ENCODE measurements at regions not wholly inside any gene's neighbourhood (a gene's known extent, or its start where the extent isn't known, plus 50 kb on each side); places are given as distances from the start of the nearest gene placed in this dataset.

GRCh38 chr22:47625013-47625385 is 862.5 kb downstream of the TBC1D22A start:
- TF ChIP-seq POLR2A (IDR thresholded peaks at IDR 0.05; ENCODE audit: low read depth, low read length) = no peak
- TF ChIP-seq PAX5 (IDR thresholded peaks at IDR 0.05; ENCODE audit: insufficient read depth, low read length, severe bottlenecking) = no peak
- no peak for TF ChIP-seq SPI1 (IDR thresholded peaks at IDR 0.05; ENCODE audit: low read depth, low read length)
- no peak for TF ChIP-seq POU2F2 (IDR thresholded peaks at IDR 0.05; ENCODE audit: low read depth, low read length)
- TF ChIP-seq POLR2AphosphoS5 (IDR thresholded peaks at IDR 0.05; ENCODE audit: low read depth, low read length) = no peak
- TF ChIP-seq TAF1 (IDR thresholded peaks at IDR 0.05; ENCODE audit: low read depth, low read length) = no peak
- FAIRE-seq = no peak
- DNase-seq (ENCODE audit: insufficient read length, low spot score) = no peak

DNA sequence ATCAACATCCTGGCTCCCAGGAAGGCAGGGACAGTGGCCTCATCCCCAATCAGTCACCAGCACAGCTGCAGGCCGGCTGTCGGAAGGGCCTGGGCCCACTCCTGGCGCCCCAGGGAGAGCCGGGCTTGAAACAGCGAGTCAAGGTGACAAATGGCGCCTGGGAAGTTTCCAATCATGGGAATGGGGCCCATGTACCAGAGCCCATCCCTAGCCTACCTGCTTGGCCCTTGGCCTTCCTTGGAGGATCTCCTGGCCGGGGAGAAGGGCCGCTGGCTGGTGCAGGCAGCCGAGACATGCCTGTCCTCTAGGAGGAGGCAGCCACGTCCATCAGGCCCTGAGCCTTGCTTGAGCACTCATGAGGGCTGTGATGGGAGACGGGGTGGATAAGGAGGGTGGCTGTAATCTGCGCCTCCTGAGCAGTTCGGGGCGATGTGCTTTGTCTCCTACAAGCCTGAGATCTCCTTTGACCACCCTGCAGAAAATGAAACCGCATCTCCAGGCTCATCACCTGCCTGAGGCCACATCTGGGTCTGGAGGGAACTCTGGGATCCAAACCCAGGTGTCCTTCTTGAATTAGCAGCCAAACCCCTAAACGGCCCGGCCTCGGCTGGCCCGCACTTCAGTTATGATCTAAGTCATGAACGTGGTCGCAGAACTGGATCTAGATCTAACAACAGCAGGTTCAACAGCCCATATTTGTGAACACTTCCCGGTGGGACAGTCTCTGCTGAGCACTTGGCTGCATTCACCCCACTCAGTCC is 862.0 kb downstream of the TBC1D22A start:
- TF ChIP-seq PAX5 (IDR thresholded peaks at IDR 0.05; ENCODE audit: insufficient read depth, low read length, severe bottlenecking) (no peak), POU2F2 (IDR thresholded peaks at IDR 0.05; ENCODE audit: low read depth, low read length) (no peak), POLR2AphosphoS5 (IDR thresholded peaks at IDR 0.05; ENCODE audit: low read depth, low read length) (no peak), TAF1 (IDR thresholded peaks at IDR 0.05; ENCODE audit: low read depth, low read length) (no peak), POLR2A (IDR thresholded peaks at IDR 0.05; ENCODE audit: low read depth, low read length) (no peak), SPI1 (IDR thresholded peaks at IDR 0.05; ENCODE audit: low read depth, low read length) (no peak)
- no peak for FAIRE-seq
- DNase-seq (ENCODE audit: insufficient read length, low spot score) = no peak

DNA sequence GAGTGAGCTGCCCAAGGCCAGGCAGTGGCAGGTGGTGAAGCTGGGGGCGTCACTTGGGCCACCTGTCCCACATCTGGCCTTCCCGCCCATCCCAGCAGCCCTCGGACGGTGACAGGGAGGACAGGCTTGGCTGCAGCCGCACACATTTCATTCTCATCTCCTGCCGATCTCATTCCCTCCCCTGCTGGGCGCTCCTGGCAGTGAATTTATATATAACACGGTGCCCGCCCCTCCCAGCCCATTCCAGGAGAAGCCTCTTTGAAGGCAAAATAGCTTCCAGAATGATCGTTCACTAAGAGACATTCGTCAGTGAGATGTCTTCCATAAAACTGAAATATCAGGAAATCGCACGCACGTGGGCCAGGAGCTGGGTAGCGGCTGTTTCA is 861.3 kb downstream of the TBC1D22A start:
- TF ChIP-seq PAX5 (IDR thresholded peaks at IDR 0.05; ENCODE audit: insufficient read depth, low read length, severe bottlenecking) (no peak), POU2F2 (IDR thresholded peaks at IDR 0.05; ENCODE audit: low read depth, low read length) (no peak), SPI1 (IDR thresholded peaks at IDR 0.05; ENCODE audit: low read depth, low read length) (no peak)
- FAIRE-seq (no peak), DNase-seq (ENCODE audit: insufficient read length, low spot score) (no peak)

DNA sequence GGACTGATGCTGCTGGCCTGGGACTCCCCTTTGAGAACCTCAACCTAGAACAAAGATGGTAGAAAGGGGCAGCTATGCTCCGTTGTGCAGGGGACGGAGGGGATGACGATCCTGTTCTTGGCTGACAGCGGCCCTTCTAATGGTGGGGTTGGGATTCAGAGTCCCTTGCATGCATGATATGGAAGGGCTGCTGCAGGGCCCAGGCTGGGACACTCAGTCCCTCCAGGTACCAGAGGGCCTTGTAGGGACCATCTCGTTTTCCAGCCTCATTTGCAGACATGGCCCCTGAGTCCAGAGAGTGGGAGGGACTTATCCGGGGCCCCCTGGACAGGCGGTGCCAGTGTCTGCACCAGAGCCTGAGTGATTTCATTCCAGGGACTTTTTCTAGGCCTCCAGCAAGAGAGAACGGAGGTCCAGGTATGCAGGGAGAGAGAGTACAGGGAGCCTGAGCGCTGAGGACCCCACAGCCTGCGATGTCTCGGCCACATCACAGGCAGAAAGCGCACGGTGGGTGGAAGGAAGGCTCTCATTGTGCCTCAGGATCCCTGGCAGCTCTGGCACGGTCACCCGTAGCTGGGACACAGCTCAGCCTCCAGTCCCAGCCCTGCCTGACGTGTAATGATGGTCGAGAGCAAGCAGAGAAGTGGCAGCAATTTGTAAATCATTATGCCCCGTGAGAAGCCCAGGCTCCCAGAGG is 860.8 kb downstream of the TBC1D22A start:
- no peak for FAIRE-seq
- no peak for TF ChIP-seq SPI1 (IDR thresholded peaks at IDR 0.05; ENCODE audit: low read depth, low read length)
- no peak for TF ChIP-seq TAF1 (IDR thresholded peaks at IDR 0.05; ENCODE audit: low read depth, low read length)
- TF ChIP-seq POLR2AphosphoS5 (IDR thresholded peaks at IDR 0.05; ENCODE audit: low read depth, low read length) = no peak
- TF ChIP-seq POLR2A (IDR thresholded peaks at IDR 0.05; ENCODE audit: low read depth, low read length) = no peak
- no peak for TF ChIP-seq PAX5 (IDR thresholded peaks at IDR 0.05; ENCODE audit: insufficient read depth, low read length, severe bottlenecking)
- TF ChIP-seq POU2F2 (IDR thresholded peaks at IDR 0.05; ENCODE audit: low read depth, low read length) = no peak
- no peak for DNase-seq (ENCODE audit: insufficient read length, low spot score)

DNA sequence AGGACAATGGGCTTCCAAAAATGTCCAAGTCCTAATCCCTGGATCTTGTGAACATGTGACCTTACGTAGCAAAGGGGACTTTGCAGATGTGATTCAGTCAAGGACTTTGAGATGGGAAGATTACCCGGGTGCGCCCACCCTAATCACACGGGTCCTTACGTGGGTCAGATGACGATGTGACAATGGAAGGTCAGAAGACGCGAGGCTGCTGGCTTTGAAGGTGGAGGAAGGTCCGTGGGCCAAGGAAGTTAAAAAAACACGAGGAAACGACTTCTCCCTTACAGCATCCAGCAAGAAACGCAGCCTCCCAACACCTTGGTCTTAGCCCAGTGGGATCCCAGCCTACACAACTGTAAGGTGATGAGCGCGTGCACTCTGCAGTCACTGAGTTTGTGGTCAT is 860.1 kb downstream of the TBC1D22A start:
- no peak for DNase-seq (ENCODE audit: insufficient read length, low spot score)
- no peak for TF ChIP-seq TAF1 (IDR thresholded peaks at IDR 0.05; ENCODE audit: low read depth, low read length)
- TF ChIP-seq POLR2AphosphoS5 (IDR thresholded peaks at IDR 0.05; ENCODE audit: low read depth, low read length) = no peak
- TF ChIP-seq PAX5 (IDR thresholded peaks at IDR 0.05; ENCODE audit: insufficient read depth, low read length, severe bottlenecking) = no peak
- TF ChIP-seq POLR2A (IDR thresholded peaks at IDR 0.05; ENCODE audit: low read depth, low read length) = no peak
- TF ChIP-seq SPI1 (IDR thresholded peaks at IDR 0.05; ENCODE audit: low read depth, low read length) = no peak
- no peak for TF ChIP-seq POU2F2 (IDR thresholded peaks at IDR 0.05; ENCODE audit: low read depth, low read length)
- no peak for FAIRE-seq

- TF ChIP-seq POLR2AphosphoS5 (IDR thresholded peaks at IDR 0.05; ENCODE audit: low read depth, low read length) = no peak
- TF ChIP-seq SPI1 (IDR thresholded peaks at IDR 0.05; ENCODE audit: low read depth, low read length) = no peak
- no peak for TF ChIP-seq POLR2A (IDR thresholded peaks at IDR 0.05; ENCODE audit: low read depth, low read length)
- TF ChIP-seq POU2F2 (IDR thresholded peaks at IDR 0.05; ENCODE audit: low read depth, low read length) = no peak
- TF ChIP-seq TAF1 (IDR thresholded peaks at IDR 0.05; ENCODE audit: low read depth, low read length) = no peak
- no peak for FAIRE-seq
- no peak for DNase-seq (ENCODE audit: insufficient read length, low spot score)
These were observed 858.8 kb downstream of the TBC1D22A start for GRCh38 chr22:47621253-47621652.

DNA sequence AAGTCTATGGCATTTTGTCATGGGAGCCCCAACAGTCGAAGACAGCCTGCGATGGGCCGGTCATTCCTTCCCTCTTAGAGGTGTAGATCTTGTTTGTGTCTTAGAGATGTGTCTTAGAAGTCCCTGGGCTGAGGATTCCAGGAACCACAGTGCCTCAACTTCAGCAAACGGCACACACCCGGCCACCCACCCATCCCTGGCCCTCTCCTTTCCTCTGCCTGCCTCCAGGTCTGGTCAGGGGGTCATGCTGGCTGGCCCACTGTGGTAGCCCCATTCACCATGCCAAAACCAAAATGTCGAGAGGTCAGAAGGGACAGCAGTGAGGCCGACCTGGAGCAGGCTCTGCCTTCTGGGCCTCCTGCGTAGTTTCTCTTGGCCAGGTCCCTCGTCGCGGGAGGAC is 857.9 kb downstream of the TBC1D22A start:
- DNase-seq (ENCODE audit: insufficient read length, low spot score) (no peak), FAIRE-seq (no peak)
- TF ChIP-seq POLR2A (IDR thresholded peaks at IDR 0.05; ENCODE audit: low read depth, low read length) (no peak), POU2F2 (IDR thresholded peaks at IDR 0.05; ENCODE audit: low read depth, low read length) (no peak), POLR2AphosphoS5 (IDR thresholded peaks at IDR 0.05; ENCODE audit: low read depth, low read length) (no peak), TAF1 (IDR thresholded peaks at IDR 0.05; ENCODE audit: low read depth, low read length) (no peak), PAX5 (IDR thresholded peaks at IDR 0.05; ENCODE audit: insufficient read depth, low read length, severe bottlenecking) (no peak), SPI1 (IDR thresholded peaks at IDR 0.05; ENCODE audit: low read depth, low read length) (no peak)

- FAIRE-seq = no peak
- DNase-seq (ENCODE audit: insufficient read length, low spot score) = no peak
- TF ChIP-seq POU2F2 (IDR thresholded peaks at IDR 0.05; ENCODE audit: low read depth, low read length) = no peak
- TF ChIP-seq SPI1 (IDR thresholded peaks at IDR 0.05; ENCODE audit: low read depth, low read length) = no peak
- no peak for TF ChIP-seq POLR2A (IDR thresholded peaks at IDR 0.05; ENCODE audit: low read depth, low read length)
- no peak for TF ChIP-seq PAX5 (IDR thresholded peaks at IDR 0.05; ENCODE audit: insufficient read depth, low read length, severe bottlenecking)
- TF ChIP-seq POLR2AphosphoS5 (IDR thresholded peaks at IDR 0.05; ENCODE audit: low read depth, low read length) = no peak
- TF ChIP-seq TAF1 (IDR thresholded peaks at IDR 0.05; ENCODE audit: low read depth, low read length) = no peak
These were observed 857.2 kb downstream of the TBC1D22A start for GRCh38 chr22:47619631-47620030.

- FAIRE-seq (no peak), DNase-seq (ENCODE audit: insufficient read length, low spot score) (no peak)
- TF ChIP-seq POU2F2 (IDR thresholded peaks at IDR 0.05; ENCODE audit: low read depth, low read length) (no peak), SPI1 (IDR thresholded peaks at IDR 0.05; ENCODE audit: low read depth, low read length) (no peak), POLR2A (IDR thresholded peaks at IDR 0.05; ENCODE audit: low read depth, low read length) (no peak), POLR2AphosphoS5 (IDR thresholded peaks at IDR 0.05; ENCODE audit: low read depth, low read length) (no peak), TAF1 (IDR thresholded peaks at IDR 0.05; ENCODE audit: low read depth, low read length) (no peak), PAX5 (IDR thresholded peaks at IDR 0.05; ENCODE audit: insufficient read depth, low read length, severe bottlenecking) (no peak)
These were observed 855.9 kb downstream of the TBC1D22A start for GRCh38 chr22:47618180-47619010.

Data from GM12891 (cell line).